ENCODE measurements at regions not wholly inside any gene's neighbourhood (a gene's known extent, or its start where the extent isn't known, plus 50 kb on each side); places are given as distances from the start of the nearest gene placed in this dataset.

DNA sequence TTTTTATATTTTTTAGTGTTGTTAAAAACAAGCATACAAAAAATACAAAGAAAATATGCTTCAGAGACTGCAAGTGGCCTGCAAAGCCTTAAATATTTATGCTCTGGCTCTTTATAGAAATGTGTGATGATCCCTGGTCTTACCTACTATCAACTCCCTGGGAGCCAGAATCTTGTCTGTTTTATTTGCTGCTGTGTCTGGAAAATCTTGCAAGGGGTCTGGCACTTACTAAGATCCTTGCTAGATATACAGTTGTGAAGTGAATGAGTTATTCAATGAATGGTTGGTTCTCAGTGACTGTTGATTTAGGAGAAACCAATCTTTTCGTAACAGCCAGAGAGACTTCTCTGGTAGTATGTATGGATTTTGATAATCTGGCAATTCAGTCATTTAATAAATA lies 521.0 kb upstream of the CFAP20DC start:
- Histone ChIP-seq H3K4me3 (ENCODE audit: low read depth in 1 of 3, low read length in 3 of 3) (no peak overlapping the region), H3K9ac (ENCODE audit: low read depth in 1 of 2, low read length in 2 of 2) (no peak overlapping the region), H3K27ac (ENCODE audit: low read depth in 1 of 2, low read length in 2 of 2) (no peak overlapping the region), H3K27me3 (ENCODE audit: control insufficient read depth in 4 of 4, insufficient read depth in 4 of 4, low read length in 3 of 4) (no peaks in the 10 kb centered on the region), H3K9me3 (ENCODE audit: control insufficient read depth in 4 of 4, low read length in 3 of 4) (no peaks in the 10 kb centered on the region), H3K4me1 (ENCODE audit: control insufficient read depth in 4 of 4, insufficient read depth in 4 of 4, low read length in 3 of 4) (peaks cover 0 to 3% (median 0%) of the 10 kb centered on the region in 4 donors), H3K36me3 (ENCODE audit: control insufficient read depth in 4 of 4, insufficient read depth in 3 of 4, low read depth in 1 of 4, low read length in 3 of 4) (no peaks in the 10 kb centered on the region)
- no peak for DNase-seq (ENCODE audit: low spot score)
- TF ChIP-seq RAD21 (IDR thresholded peaks at IDR 0.05) (no peak), NR2F2 (IDR thresholded peaks at IDR 0.05) (no peak), HNF4G (IDR thresholded peaks at IDR 0.05) (no peak), GABPA (IDR thresholded peaks at IDR 0.05 in 1 of 2, conservative IDR thresholded peaks at IDR 0.05 in 1 of 2) (no peak), RXRA (IDR thresholded peaks at IDR 0.05) (no peak), TAF1 (conservative IDR thresholded peaks at IDR 0.05) (no peak), YY1 (IDR thresholded peaks at IDR 0.05) (no peak), FOXA2 (IDR thresholded peaks at IDR 0.05) (no peak), HNF4A (conservative IDR thresholded peaks at IDR 0.05) (no peak), EGR1 (IDR thresholded peaks at IDR 0.05; ENCODE audit: low read depth in 2 of 2) (no peak), JUND (IDR thresholded peaks at IDR 0.05) (no peak), SP1 (IDR thresholded peaks at IDR 0.05) (no peak), FOXA1 (IDR thresholded peaks at IDR 0.05) (no peak)
- TF ChIP-seq, protein P1, sequence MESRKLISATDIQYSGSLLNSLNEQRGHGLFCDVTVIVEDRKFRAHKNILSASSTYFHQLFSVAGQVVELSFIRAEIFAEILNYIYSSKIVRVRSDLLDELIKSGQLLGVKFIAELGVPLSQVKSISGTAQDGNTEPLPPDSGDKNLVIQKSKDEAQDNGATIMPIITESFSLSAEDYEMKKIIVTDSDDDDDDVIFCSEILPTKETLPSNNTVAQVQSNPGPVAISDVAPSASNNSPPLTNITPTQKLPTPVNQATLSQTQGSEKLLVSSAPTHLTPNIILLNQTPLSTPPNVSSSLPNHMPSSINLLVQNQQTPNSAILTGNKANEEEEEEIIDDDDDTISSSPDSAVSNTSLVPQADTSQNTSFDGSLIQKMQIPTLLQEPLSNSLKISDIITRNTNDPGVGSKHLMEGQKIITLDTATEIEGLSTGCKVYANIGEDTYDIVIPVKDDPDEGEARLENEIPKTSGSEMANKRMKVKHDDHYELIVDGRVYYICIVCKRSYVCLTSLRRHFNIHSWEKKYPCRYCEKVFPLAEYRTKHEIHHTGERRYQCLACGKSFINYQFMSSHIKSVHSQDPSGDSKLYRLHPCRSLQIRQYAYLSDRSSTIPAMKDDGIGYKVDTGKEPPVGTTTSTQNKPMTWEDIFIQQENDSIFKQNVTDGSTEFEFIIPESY (IDR thresholded peaks at IDR 0.05): no peak
- TF ChIP-seq, protein P2, sequence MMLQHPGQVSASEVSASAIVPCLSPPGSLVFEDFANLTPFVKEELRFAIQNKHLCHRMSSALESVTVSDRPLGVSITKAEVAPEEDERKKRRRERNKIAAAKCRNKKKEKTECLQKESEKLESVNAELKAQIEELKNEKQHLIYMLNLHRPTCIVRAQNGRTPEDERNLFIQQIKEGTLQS (IDR thresholded peaks at IDR 0.05): no peak
- TF ChIP-seq, protein P3, sequence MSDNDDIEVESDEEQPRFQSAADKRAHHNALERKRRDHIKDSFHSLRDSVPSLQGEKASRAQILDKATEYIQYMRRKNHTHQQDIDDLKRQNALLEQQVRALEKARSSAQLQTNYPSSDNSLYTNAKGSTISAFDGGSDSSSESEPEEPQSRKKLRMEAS (IDR thresholded peaks at IDR 0.05): no peak
- TF ChIP-seq, protein P4, sequence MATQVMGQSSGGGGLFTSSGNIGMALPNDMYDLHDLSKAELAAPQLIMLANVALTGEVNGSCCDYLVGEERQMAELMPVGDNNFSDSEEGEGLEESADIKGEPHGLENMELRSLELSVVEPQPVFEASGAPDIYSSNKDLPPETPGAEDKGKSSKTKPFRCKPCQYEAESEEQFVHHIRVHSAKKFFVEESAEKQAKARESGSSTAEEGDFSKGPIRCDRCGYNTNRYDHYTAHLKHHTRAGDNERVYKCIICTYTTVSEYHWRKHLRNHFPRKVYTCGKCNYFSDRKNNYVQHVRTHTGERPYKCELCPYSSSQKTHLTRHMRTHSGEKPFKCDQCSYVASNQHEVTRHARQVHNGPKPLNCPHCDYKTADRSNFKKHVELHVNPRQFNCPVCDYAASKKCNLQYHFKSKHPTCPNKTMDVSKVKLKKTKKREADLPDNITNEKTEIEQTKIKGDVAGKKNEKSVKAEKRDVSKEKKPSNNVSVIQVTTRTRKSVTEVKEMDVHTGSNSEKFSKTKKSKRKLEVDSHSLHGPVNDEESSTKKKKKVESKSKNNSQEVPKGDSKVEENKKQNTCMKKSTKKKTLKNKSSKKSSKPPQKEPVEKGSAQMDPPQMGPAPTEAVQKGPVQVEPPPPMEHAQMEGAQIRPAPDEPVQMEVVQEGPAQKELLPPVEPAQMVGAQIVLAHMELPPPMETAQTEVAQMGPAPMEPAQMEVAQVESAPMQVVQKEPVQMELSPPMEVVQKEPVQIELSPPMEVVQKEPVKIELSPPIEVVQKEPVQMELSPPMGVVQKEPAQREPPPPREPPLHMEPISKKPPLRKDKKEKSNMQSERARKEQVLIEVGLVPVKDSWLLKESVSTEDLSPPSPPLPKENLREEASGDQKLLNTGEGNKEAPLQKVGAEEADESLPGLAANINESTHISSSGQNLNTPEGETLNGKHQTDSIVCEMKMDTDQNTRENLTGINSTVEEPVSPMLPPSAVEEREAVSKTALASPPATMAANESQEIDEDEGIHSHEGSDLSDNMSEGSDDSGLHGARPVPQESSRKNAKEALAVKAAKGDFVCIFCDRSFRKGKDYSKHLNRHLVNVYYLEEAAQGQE (IDR thresholded peaks at IDR 0.05): no peak
- TF ChIP-seq, protein P5, sequence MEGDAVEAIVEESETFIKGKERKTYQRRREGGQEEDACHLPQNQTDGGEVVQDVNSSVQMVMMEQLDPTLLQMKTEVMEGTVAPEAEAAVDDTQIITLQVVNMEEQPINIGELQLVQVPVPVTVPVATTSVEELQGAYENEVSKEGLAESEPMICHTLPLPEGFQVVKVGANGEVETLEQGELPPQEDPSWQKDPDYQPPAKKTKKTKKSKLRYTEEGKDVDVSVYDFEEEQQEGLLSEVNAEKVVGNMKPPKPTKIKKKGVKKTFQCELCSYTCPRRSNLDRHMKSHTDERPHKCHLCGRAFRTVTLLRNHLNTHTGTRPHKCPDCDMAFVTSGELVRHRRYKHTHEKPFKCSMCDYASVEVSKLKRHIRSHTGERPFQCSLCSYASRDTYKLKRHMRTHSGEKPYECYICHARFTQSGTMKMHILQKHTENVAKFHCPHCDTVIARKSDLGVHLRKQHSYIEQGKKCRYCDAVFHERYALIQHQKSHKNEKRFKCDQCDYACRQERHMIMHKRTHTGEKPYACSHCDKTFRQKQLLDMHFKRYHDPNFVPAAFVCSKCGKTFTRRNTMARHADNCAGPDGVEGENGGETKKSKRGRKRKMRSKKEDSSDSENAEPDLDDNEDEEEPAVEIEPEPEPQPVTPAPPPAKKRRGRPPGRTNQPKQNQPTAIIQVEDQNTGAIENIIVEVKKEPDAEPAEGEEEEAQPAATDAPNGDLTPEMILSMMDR (IDR thresholded peaks at IDR 0.05; ENCODE audit: low read depth, low read length, missing input control): no peak
- 97% methylated on average over 1 of the region's 1 CpG for WGBS
